Ishikawa (cell line): ENCODE measurements at regions not wholly inside any gene's neighbourhood (a gene's known extent, or its start where the extent isn't known, plus 50 kb on each side); places are given as distances from the start of the nearest gene placed in this dataset.

Experiments used
- EGR1 ChIP-seq: IDR thresholded peaks from 2 replicates; pipeline ENCODE4 v1.6.1; 2012
- MAX ChIP-seq: IDR thresholded peaks from 2 replicates; pipeline ENCODE4 v1.6.1; 2012
- REST ChIP-seq: IDR thresholded peaks from 2 replicates; pipeline ENCODE4 v1.6.1; 2012; ENCODE audit warnings: low read depth, mild to moderate bottlenecking

GRCh38 chr2:129484999-129485897 is 494.2 kb upstream of the RAB6C start:
- TF ChIP-seq REST (no peak), MAX (no peak), EGR1 (no peak)
